ENCODE measurements at regions not wholly inside any gene's neighbourhood (a gene's known extent, or its start where the extent isn't known, plus 50 kb on each side); places are given as distances from the start of the nearest gene placed in this dataset.

DNA sequence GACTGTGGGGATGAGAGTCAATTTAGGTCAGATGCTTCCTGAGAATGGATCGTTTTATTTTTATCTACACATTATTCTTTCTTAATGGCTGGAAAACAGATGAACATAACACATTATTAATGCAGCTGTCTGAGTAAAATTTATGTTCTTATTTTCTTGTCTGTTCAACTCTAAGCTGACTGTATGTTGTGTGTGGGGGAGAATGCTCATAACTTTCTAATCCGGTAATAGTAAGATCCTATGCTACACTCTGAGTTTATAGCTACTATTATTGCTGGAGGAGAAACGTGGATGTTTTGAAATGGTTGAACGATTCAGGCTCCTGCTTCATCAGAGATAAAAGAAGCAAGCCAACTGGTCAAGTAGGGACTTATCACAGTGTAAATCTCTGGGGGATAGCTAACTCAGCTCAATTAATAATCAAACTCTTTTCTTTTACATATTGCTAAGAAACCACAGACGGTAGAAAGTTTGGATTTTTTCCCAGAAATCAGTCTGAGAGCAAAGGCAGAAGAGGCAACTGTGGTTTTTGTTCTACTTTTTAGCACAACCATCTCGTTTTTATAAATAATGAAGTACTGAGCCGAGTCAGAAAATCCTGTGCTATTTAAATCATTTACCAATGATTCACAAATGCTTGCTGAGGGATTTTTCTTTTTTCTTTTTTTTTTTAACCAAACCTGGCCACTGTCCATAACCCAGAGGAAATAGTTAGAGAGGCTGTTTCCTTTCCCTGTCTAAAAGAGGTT is 265.0 kb upstream of the FAM174A start:
- Histone ChIP-seq H3K4me3 (ENCODE audit: low read length) (no peak overlapping the region), H3K27ac (ENCODE audit: low read depth, low read length) (no peak overlapping the region), H3K4me1 (ENCODE audit: control insufficient read depth, insufficient read depth, low read length) (no peaks in the 10 kb centered on the region), H3K36me3 (ENCODE audit: control insufficient read depth, insufficient read depth, low read length) (no peaks in the 10 kb centered on the region), H3K27me3 (ENCODE audit: control insufficient read depth, insufficient read depth, low read length) (no peaks in the 10 kb centered on the region), H3K9ac (ENCODE audit: low read length) (no peak overlapping the region)

DNA sequence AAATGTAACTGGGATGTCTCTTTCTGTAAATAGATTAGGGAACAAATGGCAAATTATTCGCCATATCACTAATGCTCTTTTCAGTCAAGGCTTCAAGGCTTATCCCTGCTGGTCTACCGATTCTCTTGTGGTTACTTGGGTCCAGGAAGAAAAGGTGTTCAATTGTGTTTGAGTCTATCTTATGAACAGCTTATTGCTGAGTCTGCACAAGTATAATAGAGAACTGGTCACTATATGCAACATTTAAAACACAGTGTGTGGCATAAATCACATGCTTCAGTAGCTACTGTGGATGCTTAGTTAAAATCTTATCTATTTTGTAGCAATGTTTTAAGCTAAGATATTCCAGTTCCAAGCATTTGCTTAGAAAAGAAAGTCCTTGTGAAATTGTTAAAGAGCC is 274.2 kb upstream of the FAM174A start:
- no peak overlapping the region for H3K27ac ChIP-seq (ENCODE audit: low read depth, low read length)
- no peaks in the 10 kb centered on the region for H3K27me3 ChIP-seq (ENCODE audit: control insufficient read depth, insufficient read depth, low read length)
- no peaks in the 10 kb centered on the region for H3K4me1 ChIP-seq (ENCODE audit: control insufficient read depth, insufficient read depth, low read length)
- H3K4me3 ChIP-seq (ENCODE audit: low read length), result no peak overlapping the region
- no peak overlapping the region for H3K9ac ChIP-seq (ENCODE audit: low read length)
- no peaks in the 10 kb centered on the region for H3K36me3 ChIP-seq (ENCODE audit: control insufficient read depth, insufficient read depth, low read length)

DNA sequence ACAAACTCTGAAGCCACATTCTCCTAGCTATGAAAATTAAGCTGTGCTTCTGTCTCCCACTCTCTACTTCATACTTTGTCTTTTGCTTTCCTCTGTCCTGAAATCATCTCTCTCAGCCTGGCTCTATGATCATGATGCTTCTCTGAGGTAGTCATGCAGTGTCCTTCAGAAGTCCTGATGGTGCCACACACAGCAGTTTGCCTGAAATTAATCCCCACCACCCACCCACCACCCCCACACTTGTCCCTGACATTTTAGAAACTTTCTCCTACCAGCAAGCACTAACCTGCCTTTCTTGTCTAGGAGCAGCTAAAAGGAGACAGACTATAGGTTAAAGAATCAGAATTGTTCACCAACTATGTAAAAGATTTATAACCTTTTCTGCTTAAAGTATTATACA is 282.2 kb upstream of the FAM174A start:
- no peak overlapping the region for H3K9ac ChIP-seq (ENCODE audit: low read length)
- H3K36me3 ChIP-seq (ENCODE audit: control insufficient read depth, insufficient read depth, low read length), result no peaks in the 10 kb centered on the region
- H3K4me3 ChIP-seq (ENCODE audit: low read length), result no peak overlapping the region
- H3K27me3 ChIP-seq (ENCODE audit: control insufficient read depth, insufficient read depth, low read length), result no peaks in the 10 kb centered on the region
- no peak overlapping the region for H3K27ac ChIP-seq (ENCODE audit: low read depth, low read length)
- H3K4me1 ChIP-seq (ENCODE audit: control insufficient read depth, insufficient read depth, low read length), result no peaks in the 10 kb centered on the region

DNA sequence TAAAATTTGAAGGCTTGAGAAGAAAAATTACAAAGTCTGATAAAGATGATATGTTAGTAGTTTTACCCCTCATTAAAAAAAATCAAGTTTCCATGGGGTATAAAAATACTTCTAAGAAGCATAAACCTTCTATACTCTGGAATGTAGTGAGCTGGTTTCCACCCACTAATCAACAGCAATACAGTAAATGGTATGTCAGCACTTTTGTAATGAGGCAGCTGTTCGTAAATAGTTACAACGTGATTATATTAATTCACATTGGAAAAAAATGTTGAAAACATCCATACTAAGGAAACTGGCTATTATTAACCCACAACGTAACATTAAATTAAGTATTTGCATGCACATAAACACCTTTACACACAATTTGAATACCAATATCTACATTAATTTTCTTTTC is 283.1 kb upstream of the FAM174A start:
- H3K9ac ChIP-seq (ENCODE audit: low read length), result no peak overlapping the region
- no peaks in the 10 kb centered on the region for H3K27me3 ChIP-seq (ENCODE audit: control insufficient read depth, insufficient read depth, low read length)
- no peaks in the 10 kb centered on the region for H3K36me3 ChIP-seq (ENCODE audit: control insufficient read depth, insufficient read depth, low read length)
- no peak overlapping the region for H3K4me3 ChIP-seq (ENCODE audit: low read length)
- no peak overlapping the region for H3K27ac ChIP-seq (ENCODE audit: low read depth, low read length)
- H3K4me1 ChIP-seq (ENCODE audit: control insufficient read depth, insufficient read depth, low read length), result no peaks in the 10 kb centered on the region

DNA sequence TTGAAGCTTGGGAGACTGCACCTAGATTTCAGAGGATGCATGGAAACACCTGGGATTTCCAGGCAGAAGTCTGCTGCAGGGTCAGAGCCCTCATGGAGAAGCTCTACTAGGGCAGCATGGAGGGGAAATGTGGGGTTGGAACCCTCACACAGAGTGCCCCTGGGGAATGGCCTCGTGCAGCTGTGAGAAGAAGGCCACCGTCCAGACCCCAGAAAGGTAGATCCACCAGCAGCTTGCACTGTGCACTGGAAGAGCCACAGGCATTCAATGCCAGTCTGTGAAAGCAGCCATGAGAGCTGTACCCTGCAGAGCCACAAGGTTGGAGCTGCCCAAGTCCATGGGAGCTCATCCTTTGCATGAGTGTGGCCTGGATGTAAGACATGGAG is 285.3 kb upstream of the FAM174A start:
- no peak overlapping the region for H3K27ac ChIP-seq (ENCODE audit: low read depth, low read length)
- no peak overlapping the region for H3K9ac ChIP-seq (ENCODE audit: low read length)
- no peak overlapping the region for H3K4me3 ChIP-seq (ENCODE audit: low read length)
- H3K27me3 ChIP-seq (ENCODE audit: control insufficient read depth, insufficient read depth, low read length), result no peaks in the 10 kb centered on the region
- H3K36me3 ChIP-seq (ENCODE audit: control insufficient read depth, insufficient read depth, low read length), result no peaks in the 10 kb centered on the region
- H3K4me1 ChIP-seq (ENCODE audit: control insufficient read depth, insufficient read depth, low read length), result no peaks in the 10 kb centered on the region

DNA sequence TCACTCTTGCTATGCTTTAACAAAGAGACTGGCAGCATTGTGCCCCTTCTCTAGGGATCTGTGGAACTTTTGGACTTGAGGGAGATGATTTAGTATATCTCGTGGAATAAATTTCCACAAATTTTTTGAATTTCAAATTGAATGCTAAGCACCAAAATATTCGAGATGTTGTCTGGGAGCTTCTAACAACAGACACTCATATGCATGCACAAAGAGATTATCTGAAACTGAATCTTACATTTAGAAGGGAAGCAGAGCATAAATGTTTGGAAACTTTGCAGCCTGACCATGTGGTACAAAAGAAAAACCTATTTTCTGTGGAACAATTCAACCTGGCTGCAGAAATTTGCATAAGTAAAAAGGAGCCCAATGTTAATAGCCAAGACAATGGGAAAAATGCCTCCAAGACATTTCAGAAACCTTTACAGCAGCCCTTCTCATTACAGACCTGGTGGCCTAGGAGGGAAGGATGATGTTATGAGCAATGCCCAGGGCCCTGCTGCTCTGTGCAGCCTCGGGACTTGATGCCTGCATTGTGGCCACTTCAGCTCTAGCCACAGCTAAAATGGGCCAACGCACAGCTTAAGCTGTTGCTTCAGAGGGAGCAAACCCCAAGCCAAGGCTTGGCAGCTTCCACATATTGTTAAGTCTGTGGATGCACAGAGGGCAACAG is 285.8 kb upstream of the FAM174A start:
- H3K27ac ChIP-seq (ENCODE audit: low read depth, low read length), result no peak overlapping the region
- H3K9ac ChIP-seq (ENCODE audit: low read length), result no peak overlapping the region
- H3K27me3 ChIP-seq (ENCODE audit: control insufficient read depth, insufficient read depth, low read length), result no peaks in the 10 kb centered on the region
- no peaks in the 10 kb centered on the region for H3K4me1 ChIP-seq (ENCODE audit: control insufficient read depth, insufficient read depth, low read length)
- no peaks in the 10 kb centered on the region for H3K36me3 ChIP-seq (ENCODE audit: control insufficient read depth, insufficient read depth, low read length)
- H3K4me3 ChIP-seq (ENCODE audit: low read length), result no peak overlapping the region

DNA sequence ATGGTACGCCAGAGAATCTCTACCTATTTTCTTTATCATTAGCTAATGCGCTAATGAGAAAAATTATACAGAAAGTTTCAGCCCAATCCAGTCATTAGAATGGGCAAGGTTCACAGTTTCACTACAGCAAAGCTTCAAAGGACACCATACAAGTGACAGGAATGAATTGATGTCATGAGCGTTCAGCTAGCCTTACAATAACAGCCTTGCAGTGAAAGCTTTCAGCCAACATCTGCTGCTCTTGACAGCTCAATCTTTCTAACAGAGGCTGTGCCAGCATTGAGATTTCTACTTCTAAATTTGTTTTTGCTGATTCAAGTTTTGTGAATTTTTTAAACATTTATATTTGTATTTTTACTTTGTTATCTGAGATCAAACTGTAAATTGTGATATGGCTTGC is 302.4 kb upstream of the FAM174A start:
- Histone ChIP-seq H3K27ac (ENCODE audit: low read depth, low read length) (no peak overlapping the region), H3K36me3 (ENCODE audit: control insufficient read depth, insufficient read depth, low read length) (no peaks in the 10 kb centered on the region), H3K27me3 (ENCODE audit: control insufficient read depth, insufficient read depth, low read length) (no peaks in the 10 kb centered on the region), H3K9ac (ENCODE audit: low read length) (no peak overlapping the region), H3K4me1 (ENCODE audit: control insufficient read depth, insufficient read depth, low read length) (no peaks in the 10 kb centered on the region), H3K4me3 (ENCODE audit: low read length) (no peak overlapping the region)

DNA sequence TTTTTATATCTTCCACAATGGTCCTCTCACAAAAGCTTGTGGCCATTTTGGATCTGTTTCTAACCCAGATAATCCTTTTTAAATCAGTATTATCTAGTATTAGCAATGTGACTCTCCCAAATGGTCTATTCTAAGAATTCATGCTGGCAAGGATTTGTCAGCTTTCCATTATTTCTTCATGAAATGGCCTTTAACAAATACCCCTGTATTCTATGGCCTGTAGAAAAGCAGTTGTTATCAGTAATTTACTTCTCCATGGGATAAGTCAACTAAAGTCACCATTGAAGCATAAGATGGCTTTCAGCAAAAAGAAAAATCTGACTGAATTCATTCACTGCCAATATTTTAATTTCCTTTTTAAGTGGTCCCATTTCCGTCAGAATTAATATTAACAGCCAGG is 346.4 kb upstream of the FAM174A start:
- H3K9ac ChIP-seq (ENCODE audit: low read length), result no peak overlapping the region
- H3K4me3 ChIP-seq (ENCODE audit: low read length), result no peak overlapping the region
- H3K36me3 ChIP-seq (ENCODE audit: control insufficient read depth, insufficient read depth, low read length), result no peaks in the 10 kb centered on the region
- no peaks in the 10 kb centered on the region for H3K4me1 ChIP-seq (ENCODE audit: control insufficient read depth, insufficient read depth, low read length)
- H3K27me3 ChIP-seq (ENCODE audit: control insufficient read depth, insufficient read depth, low read length), result no peaks in the 10 kb centered on the region
- H3K27ac ChIP-seq (ENCODE audit: low read depth, low read length), result no peak overlapping the region

DNA sequence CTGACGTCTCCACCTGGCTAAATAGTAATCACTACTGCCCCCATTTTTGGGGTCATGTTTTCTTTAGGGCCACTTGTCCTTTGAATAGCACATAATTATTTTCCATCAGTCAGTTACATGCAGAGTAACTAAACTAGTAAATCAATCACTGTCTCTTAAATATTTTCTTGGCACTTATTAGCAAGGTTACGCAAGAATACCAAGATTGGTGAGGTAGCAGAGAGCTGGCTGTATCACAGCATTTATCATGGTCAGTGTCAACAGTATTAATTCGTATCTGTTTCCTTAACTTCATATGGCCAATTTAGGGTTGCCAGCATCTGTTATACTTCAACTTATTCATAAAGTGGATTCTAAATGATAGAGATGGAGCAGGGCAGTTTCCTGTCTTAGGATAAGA is 346.8 kb upstream of the FAM174A start:
- no peak overlapping the region for H3K9ac ChIP-seq (ENCODE audit: low read length)
- no peaks in the 10 kb centered on the region for H3K4me1 ChIP-seq (ENCODE audit: control insufficient read depth, insufficient read depth, low read length)
- H3K36me3 ChIP-seq (ENCODE audit: control insufficient read depth, insufficient read depth, low read length), result no peaks in the 10 kb centered on the region
- no peak overlapping the region for H3K4me3 ChIP-seq (ENCODE audit: low read length)
- no peak overlapping the region for H3K27ac ChIP-seq (ENCODE audit: low read depth, low read length)
- H3K27me3 ChIP-seq (ENCODE audit: control insufficient read depth, insufficient read depth, low read length), result no peaks in the 10 kb centered on the region

DNA sequence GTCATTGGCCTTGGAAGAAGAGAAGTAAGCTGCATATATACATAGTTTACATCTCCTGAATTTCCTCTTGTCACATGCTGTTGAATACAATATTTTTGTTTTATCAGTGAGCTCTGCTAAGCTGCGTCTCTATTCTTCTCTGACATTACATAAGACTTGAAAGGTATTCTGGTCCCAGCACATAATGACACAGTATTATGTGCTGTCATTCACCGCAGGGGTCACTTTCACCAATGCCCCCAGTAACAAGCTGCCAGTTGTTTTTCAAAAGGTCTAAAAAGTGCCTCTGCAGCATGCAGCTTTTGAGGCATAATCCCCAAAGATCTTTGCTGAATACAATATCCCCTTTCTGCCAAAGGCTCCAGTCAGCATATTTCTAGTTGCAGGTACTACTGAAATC is 349.0 kb upstream of the FAM174A start:
- H3K4me3 ChIP-seq (ENCODE audit: low read length), result no peak overlapping the region
- no peaks in the 10 kb centered on the region for H3K4me1 ChIP-seq (ENCODE audit: control insufficient read depth, insufficient read depth, low read length)
- H3K27ac ChIP-seq (ENCODE audit: low read depth, low read length), result no peak overlapping the region
- H3K9ac ChIP-seq (ENCODE audit: low read length), result no peak overlapping the region
- H3K27me3 ChIP-seq (ENCODE audit: control insufficient read depth, insufficient read depth, low read length), result no peaks in the 10 kb centered on the region
- no peaks in the 10 kb centered on the region for H3K36me3 ChIP-seq (ENCODE audit: control insufficient read depth, insufficient read depth, low read length)

DNA sequence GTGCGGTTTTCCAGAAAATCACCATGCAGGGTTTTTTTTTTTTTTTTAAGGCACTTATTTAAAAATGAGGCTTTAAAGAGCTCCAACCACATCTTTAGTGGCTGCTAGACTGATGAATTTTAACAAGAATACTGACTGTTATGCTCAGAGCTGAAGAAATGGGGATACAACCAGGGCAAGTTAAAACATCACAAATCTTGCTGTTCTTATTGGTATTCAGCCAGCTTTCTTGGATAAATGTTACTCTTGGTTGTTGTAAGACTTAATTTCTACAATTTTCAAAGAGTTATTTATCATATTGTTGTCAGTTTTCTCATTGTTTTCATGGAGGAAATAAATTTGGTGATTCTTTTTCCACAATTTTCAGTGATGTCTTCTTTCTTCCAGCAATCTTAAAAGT is 352.8 kb upstream of the FAM174A start:
- no peaks in the 10 kb centered on the region for H3K36me3 ChIP-seq (ENCODE audit: control insufficient read depth, insufficient read depth, low read length)

DNA sequence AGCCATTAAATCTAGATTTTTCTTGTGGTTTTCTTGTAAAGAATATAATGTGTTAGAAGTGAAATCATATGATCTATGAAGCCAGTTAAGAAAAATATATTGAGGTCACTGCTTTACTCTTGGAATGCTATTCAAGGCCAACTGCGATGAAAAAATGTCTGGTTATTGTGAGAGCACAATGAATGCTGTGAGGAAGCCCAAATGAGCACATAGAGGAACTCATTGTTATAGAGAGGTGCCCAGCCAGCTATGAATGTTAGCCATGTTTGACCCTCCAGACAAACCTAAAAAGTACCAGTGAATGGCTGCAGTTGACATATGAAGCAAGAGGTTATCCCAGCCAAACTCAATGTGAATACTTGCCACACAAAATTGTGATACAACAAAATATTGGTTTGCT is 359.8 kb upstream of the FAM174A start:
- H3K27me3 ChIP-seq (ENCODE audit: control insufficient read depth, insufficient read depth, low read length), result no peaks in the 10 kb centered on the region
- no peak overlapping the region for H3K9ac ChIP-seq (ENCODE audit: low read length)
- no peaks in the 10 kb centered on the region for H3K4me1 ChIP-seq (ENCODE audit: control insufficient read depth, insufficient read depth, low read length)
- H3K4me3 ChIP-seq (ENCODE audit: low read length), result no peak overlapping the region
- no peak overlapping the region for H3K27ac ChIP-seq (ENCODE audit: low read depth, low read length)
- no peaks in the 10 kb centered on the region for H3K36me3 ChIP-seq (ENCODE audit: control insufficient read depth, insufficient read depth, low read length)

More for the DNA sequence above, 352.8 kb upstream of the FAM174A start:
- Histone ChIP-seq H3K9ac (ENCODE audit: low read length) (no peak overlapping the region), H3K4me3 (ENCODE audit: low read length) (no peak overlapping the region), H3K4me1 (ENCODE audit: control insufficient read depth, insufficient read depth, low read length) (no peaks in the 10 kb centered on the region), H3K27me3 (ENCODE audit: control insufficient read depth, insufficient read depth, low read length) (no peaks in the 10 kb centered on the region), H3K27ac (ENCODE audit: low read depth, low read length) (no peak overlapping the region)

DNA sequence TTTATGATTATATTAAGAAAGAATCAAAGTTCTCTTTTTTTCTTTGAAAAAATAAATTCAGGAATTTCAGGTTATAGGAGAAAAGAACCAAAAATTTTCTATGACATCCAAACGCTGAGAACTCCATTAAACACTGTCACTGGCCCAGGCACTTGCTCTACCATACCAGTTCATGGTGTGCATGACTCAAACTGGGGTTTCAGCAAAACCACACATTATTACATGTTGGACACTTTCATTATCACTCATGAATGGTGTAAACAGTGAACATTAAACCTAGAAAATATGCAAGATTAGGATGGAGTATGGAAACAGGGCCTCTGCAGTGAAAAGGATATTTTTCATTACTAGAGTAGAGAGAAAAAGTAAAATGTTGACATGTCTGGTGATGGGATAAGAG is 369.9 kb upstream of the FAM174A start:
- Histone ChIP-seq H3K27me3 (ENCODE audit: control insufficient read depth, insufficient read depth, low read length) (no peaks in the 10 kb centered on the region), H3K27ac (ENCODE audit: low read depth, low read length) (no peak overlapping the region), H3K4me1 (ENCODE audit: control insufficient read depth, insufficient read depth, low read length) (no peaks in the 10 kb centered on the region), H3K4me3 (ENCODE audit: low read length) (no peak overlapping the region), H3K36me3 (ENCODE audit: control insufficient read depth, insufficient read depth, low read length) (no peaks in the 10 kb centered on the region), H3K9ac (ENCODE audit: low read length) (no peak overlapping the region)
